ENCODE measurements at regions not wholly inside any gene's neighbourhood (a gene's known extent, or its start where the extent isn't known, plus 50 kb on each side); places are given as distances from the start of the nearest gene placed in this dataset.

DNA sequence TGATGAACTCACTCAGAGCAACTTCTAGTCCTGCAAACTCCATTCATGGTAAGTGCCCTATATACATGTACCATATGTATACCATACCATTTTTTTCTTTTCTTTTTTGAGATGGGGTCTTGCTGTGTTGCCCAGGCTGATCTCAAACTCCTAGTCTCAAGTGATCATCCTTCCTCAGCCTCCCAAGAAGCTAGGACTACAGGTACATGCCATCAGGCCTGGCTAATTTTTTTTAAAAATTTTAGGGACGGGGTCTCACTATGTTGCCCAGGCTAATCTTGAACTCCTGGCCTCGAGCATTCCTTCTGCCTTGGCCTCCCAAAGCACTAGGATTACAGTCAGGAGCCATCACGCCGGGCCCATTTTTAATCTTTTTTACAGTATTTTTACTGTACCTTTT lies 67.3 kb upstream of the MFGE8 start:
- H2AFZ ChIP-seq (ENCODE audit: low read length): no peak overlapping the region
- H3K27ac ChIP-seq (ENCODE audit: insufficient read depth, low read length): no peak overlapping the region
- H3K4me3 ChIP-seq (replicated peaks in 1 of 4; ENCODE audit: control extremely low read depth in 1 of 4, insufficient read depth in 1 of 4, low read depth in 3 of 4, low read length in 4 of 4): no peak overlapping the region
- H3K27me3 ChIP-seq (ENCODE audit: control insufficient read depth, insufficient read depth, low read length): no peaks in the 10 kb centered on the region
- no peaks in the 10 kb centered on the region for H3K79me2 ChIP-seq (ENCODE audit: control insufficient read depth, insufficient read depth, low read length)
- H4K20me1 ChIP-seq (ENCODE audit: control insufficient read depth, extremely low read depth, insufficient read depth, low read length): no peaks in the 10 kb centered on the region
- H3K4me2 ChIP-seq (ENCODE audit: extremely low read depth, insufficient read depth, low read length): no peak overlapping the region
- no peaks in the 10 kb centered on the region for H3K36me3 ChIP-seq (ENCODE audit: control insufficient read depth, insufficient read depth, low read length)
- no peaks in the 10 kb centered on the region for H3K9me3 ChIP-seq (ENCODE audit: control insufficient read depth, insufficient read depth, low read depth, low read length)
- H3K9ac ChIP-seq (ENCODE audit: insufficient read depth, low read length): no peak overlapping the region
- no peak for DNase-seq (ENCODE audit: low read depth in 2 of 2)
- H3K4me1 ChIP-seq (ENCODE audit: control insufficient read depth, extremely low read depth, insufficient read depth, low read length): peaks cover 7% of the 10 kb centered on the region
- no peak for TF ChIP-seq EZH2 (IDR thresholded peaks at IDR 0.05; ENCODE audit: low read length, missing control alignments)
- TF ChIP-seq, protein P1, sequence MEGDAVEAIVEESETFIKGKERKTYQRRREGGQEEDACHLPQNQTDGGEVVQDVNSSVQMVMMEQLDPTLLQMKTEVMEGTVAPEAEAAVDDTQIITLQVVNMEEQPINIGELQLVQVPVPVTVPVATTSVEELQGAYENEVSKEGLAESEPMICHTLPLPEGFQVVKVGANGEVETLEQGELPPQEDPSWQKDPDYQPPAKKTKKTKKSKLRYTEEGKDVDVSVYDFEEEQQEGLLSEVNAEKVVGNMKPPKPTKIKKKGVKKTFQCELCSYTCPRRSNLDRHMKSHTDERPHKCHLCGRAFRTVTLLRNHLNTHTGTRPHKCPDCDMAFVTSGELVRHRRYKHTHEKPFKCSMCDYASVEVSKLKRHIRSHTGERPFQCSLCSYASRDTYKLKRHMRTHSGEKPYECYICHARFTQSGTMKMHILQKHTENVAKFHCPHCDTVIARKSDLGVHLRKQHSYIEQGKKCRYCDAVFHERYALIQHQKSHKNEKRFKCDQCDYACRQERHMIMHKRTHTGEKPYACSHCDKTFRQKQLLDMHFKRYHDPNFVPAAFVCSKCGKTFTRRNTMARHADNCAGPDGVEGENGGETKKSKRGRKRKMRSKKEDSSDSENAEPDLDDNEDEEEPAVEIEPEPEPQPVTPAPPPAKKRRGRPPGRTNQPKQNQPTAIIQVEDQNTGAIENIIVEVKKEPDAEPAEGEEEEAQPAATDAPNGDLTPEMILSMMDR (conservative IDR thresholded peaks at IDR 0.05 in 1 of 2, IDR thresholded peaks at IDR 0.05 in 1 of 2; ENCODE audit: low read depth in 1 of 2, low read length in 2 of 2): no peak

- Histone ChIP-seq H3K9me3 (ENCODE audit: control insufficient read depth, insufficient read depth, low read depth, low read length) (no peaks in the 10 kb centered on the region), H3K79me2 (ENCODE audit: control insufficient read depth, insufficient read depth, low read length) (no peaks in the 10 kb centered on the region), H3K27me3 (ENCODE audit: control insufficient read depth, insufficient read depth, low read length) (no peaks in the 10 kb centered on the region), H3K4me3 (replicated peaks in 1 of 4; ENCODE audit: control extremely low read depth in 1 of 4, insufficient read depth in 1 of 4, low read depth in 3 of 4, low read length in 4 of 4) (no peak overlapping the region), H4K20me1 (ENCODE audit: control insufficient read depth, extremely low read depth, insufficient read depth, low read length) (no peaks in the 10 kb centered on the region), H3K36me3 (ENCODE audit: control insufficient read depth, insufficient read depth, low read length) (no peaks in the 10 kb centered on the region), H2AFZ (ENCODE audit: low read length) (no peak overlapping the region), H3K27ac (ENCODE audit: insufficient read depth, low read length) (no peak overlapping the region), H3K9ac (ENCODE audit: insufficient read depth, low read length) (no peak overlapping the region), H3K4me2 (ENCODE audit: extremely low read depth, insufficient read depth, low read length) (no peak overlapping the region), H3K4me1 (ENCODE audit: control insufficient read depth, extremely low read depth, insufficient read depth, low read length) (peaks cover 7% of the 10 kb centered on the region)
- peak in 1 of 2 donors; percentile 60 for DNase-seq (ENCODE audit: low read depth in 2 of 2)
- TF ChIP-seq EZH2 (IDR thresholded peaks at IDR 0.05; ENCODE audit: low read length, missing control alignments): no peak
- TF ChIP-seq, protein P1 (conservative IDR thresholded peaks at IDR 0.05 in 1 of 2, IDR thresholded peaks at IDR 0.05 in 1 of 2; ENCODE audit: low read depth in 1 of 2, low read length in 2 of 2): no peak
Observed at GRCh38 chr15:88981244-88982215, 68.4 kb upstream of the MFGE8 start.

DNA sequence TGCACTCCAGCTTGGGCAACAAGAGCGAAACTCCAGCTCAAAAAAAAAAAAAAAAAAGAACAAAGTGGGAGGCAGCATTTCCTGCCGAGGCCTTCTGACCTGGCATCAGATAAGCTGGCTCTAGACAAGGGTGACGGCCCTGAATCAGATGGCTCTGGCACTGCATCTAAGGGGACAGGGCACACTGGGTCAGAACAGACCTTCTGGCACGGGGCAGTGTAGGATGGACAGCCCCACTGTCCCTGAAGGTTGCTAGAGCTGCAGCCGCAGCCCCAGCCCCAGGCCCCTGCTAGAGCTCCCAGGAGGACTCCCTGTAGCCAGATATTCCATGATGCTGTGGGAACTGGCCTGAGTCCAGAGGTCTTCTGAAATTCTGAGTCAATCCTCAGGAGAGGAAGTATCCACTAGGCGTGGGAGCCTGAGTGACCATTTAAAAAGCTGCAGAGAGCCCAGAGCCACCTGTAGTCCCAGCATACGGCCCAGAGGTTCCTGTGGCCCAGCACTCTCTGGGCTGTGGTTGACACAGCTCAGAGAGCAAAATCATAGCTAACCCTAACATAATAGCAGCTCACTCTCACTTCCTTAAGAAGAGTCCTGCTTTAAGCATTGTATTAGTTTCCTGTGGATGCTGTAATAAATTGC lies 69.2 kb upstream of the MFGE8 start:
- Histone ChIP-seq H3K4me3 (replicated peaks in 1 of 4; ENCODE audit: control extremely low read depth in 1 of 4, insufficient read depth in 1 of 4, low read depth in 3 of 4, low read length in 4 of 4) (no peak overlapping the region), H3K27me3 (ENCODE audit: control insufficient read depth, insufficient read depth, low read length) (no peaks in the 10 kb centered on the region), H3K27ac (ENCODE audit: insufficient read depth, low read length) (no peak overlapping the region), H4K20me1 (ENCODE audit: control insufficient read depth, extremely low read depth, insufficient read depth, low read length) (no peaks in the 10 kb centered on the region), H3K4me2 (ENCODE audit: extremely low read depth, insufficient read depth, low read length) (no peak overlapping the region), H3K9ac (ENCODE audit: insufficient read depth, low read length) (peak overlapping the region; percentile 34), H3K79me2 (ENCODE audit: control insufficient read depth, insufficient read depth, low read length) (no peaks in the 10 kb centered on the region), H2AFZ (ENCODE audit: low read length) (no peak overlapping the region), H3K36me3 (ENCODE audit: control insufficient read depth, insufficient read depth, low read length) (no peaks in the 10 kb centered on the region), H3K4me1 (ENCODE audit: control insufficient read depth, extremely low read depth, insufficient read depth, low read length) (peaks cover 10% of the 10 kb centered on the region), H3K9me3 (ENCODE audit: control insufficient read depth, insufficient read depth, low read depth, low read length) (no peaks in the 10 kb centered on the region)
- DNase-seq (ENCODE audit: low read depth in 2 of 2): peak; percentile 68 to 83
- no peak for TF ChIP-seq EZH2 (IDR thresholded peaks at IDR 0.05; ENCODE audit: low read length, missing control alignments)
- TF ChIP-seq, protein P1 (conservative IDR thresholded peaks at IDR 0.05 in 1 of 2, IDR thresholded peaks at IDR 0.05 in 1 of 2; ENCODE audit: low read depth in 1 of 2, low read length in 2 of 2): no peak
